Urinary bladder (tissue), 3 donors: ENCODE measurements at regions not wholly inside any gene's neighbourhood (a gene's known extent, or its start where the extent isn't known, plus 50 kb on each side); places are given as distances from the start of the nearest gene placed in this dataset.
A peak's percentile ranks its signal among the peaks of the same experiment; 100 is the strongest.

ENCODE experiments used
- DNase-seq: peaks from one replicate; pipeline ENCODE4 v3.0.0-alpha.2; 2015; ENCODE audit errors: extremely low spot score
- H3K27ac ChIP-seq: one replicate; pipeline ENCODE4 v1.5.1; 2013; ENCODE audit warnings: low read depth, mild to moderate bottlenecking, moderate library complexity
- H3K36me3 ChIP-seq: one replicate; pipeline ENCODE4 v1.6.1; 2013; ENCODE audit warnings: mild to moderate bottlenecking, moderate library complexity; ENCODE audit not compliant: insufficient read depth
- H3K4me1 ChIP-seq: one replicate; pipeline ENCODE4 v1.6.1; 2013; ENCODE audit warnings: mild to moderate bottlenecking, moderate library complexity; ENCODE audit not compliant: insufficient read depth
- H3K4me3 ChIP-seq: one replicate; pipeline ENCODE4 v1.5.1; 2013; ENCODE audit warnings: low read depth, low read length
- WGBS: extraction: QIAGEN DNeasy Blood & Tissue Kit; methylation state at CpG from one replicate; pipeline ENCODE4 v1.1.7; 2013; 5-methylcytosine and 5-hydroxymethylcytosine counted together
- donor health status: healthy with polysubstance abuse.
- donor health status: healthy.

DNA sequence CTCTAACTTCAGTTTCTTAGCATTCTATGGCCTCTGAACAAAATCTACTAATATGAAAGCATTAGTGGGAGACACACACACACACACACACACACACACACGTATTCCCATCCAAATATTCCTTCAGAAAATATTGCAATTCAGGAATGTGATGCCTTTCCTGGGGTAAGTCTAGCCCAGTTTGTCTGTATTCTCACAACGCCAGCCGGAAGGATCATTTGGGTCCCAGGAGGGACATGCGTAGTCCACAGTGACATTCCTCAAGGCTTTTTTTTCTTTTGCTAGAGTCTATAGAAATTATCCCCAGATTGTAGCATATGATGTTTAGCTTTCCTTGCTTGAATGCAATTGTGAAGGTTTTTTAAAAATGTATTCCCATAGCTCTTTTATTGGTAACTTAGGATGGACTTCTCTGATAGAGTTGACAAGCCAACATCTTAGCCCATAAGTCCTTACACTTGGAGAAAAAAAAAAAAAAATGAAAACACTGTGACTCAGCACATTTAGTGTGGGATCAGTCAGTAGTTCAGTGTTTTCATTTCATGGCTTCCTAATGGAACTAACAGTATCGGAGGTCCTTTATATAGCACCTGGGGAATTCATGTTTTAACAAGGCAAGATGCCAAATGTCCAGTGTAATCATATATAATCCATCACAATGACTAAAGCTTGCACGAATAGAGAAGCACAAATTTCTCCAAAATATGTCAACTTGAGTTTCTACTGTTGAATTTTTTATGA lies 316.5 kb downstream of the DIRAS2 start:
- no peaks in the 10 kb centered on the region for H3K36me3 ChIP-seq
- H3K4me1 ChIP-seq, result no peaks in the 10 kb centered on the region
- no peak for DNase-seq
- no peak overlapping the region for H3K27ac ChIP-seq
- 60% methylated on average over 6 of the region's 6 CpGs for WGBS
- H3K4me3 ChIP-seq, result no peak overlapping the region

DNA sequence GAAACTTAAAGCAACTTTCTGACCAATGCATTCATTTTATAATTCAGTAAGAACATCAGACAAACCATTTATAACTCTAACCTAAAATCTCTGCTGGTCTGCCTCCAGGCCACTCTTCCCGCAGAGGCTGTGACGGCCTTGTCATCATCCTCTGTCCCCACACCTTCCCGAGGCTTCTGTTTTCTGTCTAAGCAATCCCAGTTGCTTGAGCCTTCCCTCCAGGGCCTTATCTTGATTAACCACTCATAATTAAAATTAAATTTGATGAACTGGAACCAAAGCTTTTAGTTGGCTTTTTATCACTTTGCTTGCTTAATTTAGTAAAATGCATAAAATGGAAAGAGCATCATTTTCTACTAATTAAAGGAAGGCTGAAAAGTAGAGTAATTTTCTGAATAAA lies 312.4 kb downstream of the DIRAS2 start:
- H3K27ac ChIP-seq, result no peak overlapping the region
- 75% methylated on average over 3 of the region's 3 CpGs for WGBS
- H3K4me3 ChIP-seq, result no peak overlapping the region
- no peaks in the 10 kb centered on the region for H3K4me1 ChIP-seq
- H3K36me3 ChIP-seq, result no peaks in the 10 kb centered on the region
- DNase-seq, result no peak

GRCh38 chr9:90331826-90332575 lies 310.6 kb downstream of the DIRAS2 start:
- DNase-seq, result no peak
- Histone ChIP-seq H3K36me3 (no peaks in the 10 kb centered on the region), H3K4me1 (no peaks in the 10 kb centered on the region), H3K4me3 (no peak overlapping the region), H3K27ac (no peak overlapping the region)
- 53% methylated on average over 8 of the region's 8 CpGs for WGBS

- no peak for DNase-seq
- H3K27ac ChIP-seq, result no peak overlapping the region
- no peaks in the 10 kb centered on the region for H3K4me1 ChIP-seq
- H3K36me3 ChIP-seq, result no peaks in the 10 kb centered on the region
- 35% methylated on average over 2 of the region's 2 CpGs for WGBS
- H3K4me3 ChIP-seq, result no peak overlapping the region
Measured at GRCh38 chr9:90333226-90333625, 309.4 kb downstream of the DIRAS2 start.

- no peak overlapping the region for H3K4me3 ChIP-seq
- no peaks in the 10 kb centered on the region for H3K4me1 ChIP-seq
- no peak overlapping the region for H3K27ac ChIP-seq
- no peaks in the 10 kb centered on the region for H3K36me3 ChIP-seq
- no peak for DNase-seq
Measured at GRCh38 chr9:90340421-90340820, 302.2 kb downstream of the DIRAS2 start.

DNA sequence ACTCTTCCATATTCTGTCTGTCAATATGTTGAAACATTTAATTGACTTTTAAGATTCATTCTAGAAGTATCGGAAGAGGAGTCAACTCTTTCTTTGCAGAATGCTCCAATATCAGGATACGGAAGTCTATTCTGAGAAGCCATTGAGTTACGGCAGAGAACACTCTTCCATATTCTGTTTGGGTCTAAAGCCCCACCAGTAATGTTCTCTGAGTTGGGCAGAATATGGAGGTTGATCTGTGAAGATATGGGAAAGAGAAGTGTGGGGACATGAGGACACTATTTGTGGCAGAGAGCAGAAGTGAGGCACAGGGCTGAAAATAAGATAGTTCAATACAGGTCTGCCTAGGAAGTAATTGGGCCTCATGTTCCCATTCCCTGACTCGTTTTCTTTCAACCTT lies 300.0 kb downstream of the DIRAS2 start:
- H3K4me3 ChIP-seq, result no peak overlapping the region
- no peaks in the 10 kb centered on the region for H3K36me3 ChIP-seq
- H3K27ac ChIP-seq, result no peak overlapping the region
- no peak for DNase-seq
- whole genome bisulfite sequencing, result 89% methylated on average over 4 of the region's 4 CpGs
- H3K4me1 ChIP-seq, result no peaks in the 10 kb centered on the region

GRCh38 chr9:90343366-90343765 lies 299.3 kb downstream of the DIRAS2 start:
- WGBS, result 68% methylated on average over 3 of the region's 3 CpGs
- no peak overlapping the region for H3K4me3 ChIP-seq
- DNase-seq, result no peak

DNA sequence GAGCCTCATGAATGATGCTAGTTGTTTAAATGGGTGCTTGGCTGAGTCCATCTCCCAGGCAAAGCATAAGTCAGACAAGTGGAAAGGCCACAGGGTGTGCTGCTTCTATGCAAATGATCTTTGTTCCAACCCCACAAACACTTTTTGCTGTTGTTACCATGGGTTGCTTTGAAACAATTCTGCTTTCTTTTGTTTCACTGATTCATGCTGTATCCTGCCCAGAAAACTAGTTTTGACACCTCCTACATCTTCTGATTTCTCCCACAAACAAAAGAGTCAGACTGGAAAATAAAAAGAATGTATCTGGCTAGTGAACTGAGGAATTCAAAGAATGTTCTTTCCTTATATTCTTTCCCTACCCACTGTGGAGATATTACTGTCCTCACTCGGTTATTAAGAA lies 298.6 kb downstream of the DIRAS2 start:
- WGBS, result 42% methylated on average over 1 of the region's 1 CpG
- Histone ChIP-seq H3K27ac (no peak overlapping the region), H3K4me1 (no peaks in the 10 kb centered on the region), H3K36me3 (no peaks in the 10 kb centered on the region), H3K4me3 (no peak overlapping the region)
- no peak for DNase-seq

More at GRCh38 chr9:90343366-90343765, 299.3 kb downstream of the DIRAS2 start:
- H3K27ac ChIP-seq, result no peak overlapping the region
- H3K36me3 ChIP-seq, result no peaks in the 10 kb centered on the region
- no peaks in the 10 kb centered on the region for H3K4me1 ChIP-seq

DNA sequence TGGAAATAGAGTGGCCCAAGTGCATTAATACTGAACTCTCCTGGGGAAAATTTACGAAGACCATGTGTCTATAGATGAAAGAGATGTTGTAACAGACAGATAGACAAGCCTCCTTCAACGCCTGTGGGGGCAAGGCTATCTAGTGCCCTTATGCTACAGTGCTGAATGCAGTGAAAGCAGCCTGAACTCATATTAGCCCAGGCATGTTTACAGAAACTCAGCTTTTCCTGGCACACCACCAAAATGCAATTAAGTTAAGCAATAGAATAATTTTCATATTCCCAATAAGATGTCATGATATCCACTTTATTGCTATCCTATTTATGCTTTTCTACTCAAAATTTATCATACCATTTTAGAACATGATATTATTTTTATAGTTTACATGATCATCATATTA lies 277.0 kb downstream of the DIRAS2 start:
- Histone ChIP-seq H3K36me3 (no peaks in the 10 kb centered on the region), H3K4me1 (no peaks in the 10 kb centered on the region), H3K27ac (no peak overlapping the region), H3K4me3 (no peak overlapping the region)
- 37% methylated on average over 2 of the region's 2 CpGs for WGBS
- peak; percentile 4 for DNase-seq

- Histone ChIP-seq H3K27ac (no peak overlapping the region), H3K36me3 (no peaks in the 10 kb centered on the region), H3K4me1 (no peaks in the 10 kb centered on the region), H3K4me3 (no peak overlapping the region)
- DNase-seq, result no peak
Measured at GRCh38 chr9:90368241-90368640, 274.4 kb downstream of the DIRAS2 start.

DNA sequence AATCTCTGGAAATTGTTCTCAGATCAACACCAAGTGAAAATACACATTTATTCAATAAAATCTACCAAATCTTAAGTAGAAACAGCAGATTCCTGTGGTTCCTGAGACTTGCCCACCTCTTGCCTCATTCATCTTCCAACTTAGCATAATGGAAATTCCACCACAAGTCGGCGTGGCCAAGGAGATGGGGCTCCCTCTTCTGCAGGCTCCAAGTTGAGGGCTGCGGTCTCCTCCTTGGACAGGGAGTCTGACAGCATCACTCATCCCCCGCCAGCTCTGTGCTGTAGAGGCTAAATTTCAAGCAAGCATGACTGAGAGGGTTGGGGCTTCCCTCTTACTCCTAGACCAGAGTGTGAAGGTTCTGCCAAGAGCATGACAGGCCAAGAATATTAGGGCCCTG lies 273.7 kb downstream of the DIRAS2 start:
- Histone ChIP-seq H3K36me3 (no peaks in the 10 kb centered on the region), H3K27ac (no peak overlapping the region), H3K4me3 (no peak overlapping the region), H3K4me1 (no peaks in the 10 kb centered on the region)
- WGBS, result 83% methylated on average over 4 of the region's 4 CpGs
- no peak for DNase-seq

DNA sequence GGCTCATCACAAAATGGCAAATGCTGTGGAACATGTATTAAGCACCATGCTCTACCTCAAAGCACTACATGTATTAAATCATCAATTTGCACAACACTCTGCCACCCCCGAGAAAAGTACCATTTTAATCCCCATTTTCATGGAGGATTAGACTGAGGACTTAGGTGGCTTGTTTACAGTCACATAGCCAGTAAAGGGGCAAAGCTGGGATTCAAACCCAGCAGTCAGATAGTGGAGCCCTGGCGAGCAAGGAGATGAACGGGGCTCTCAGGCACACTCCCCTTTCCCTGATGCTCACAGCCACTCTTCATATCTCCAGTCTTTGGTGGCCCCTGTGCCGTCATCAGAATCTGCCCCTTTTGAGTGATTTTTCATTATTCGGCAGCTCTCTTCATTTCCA lies 262.9 kb downstream of the DIRAS2 start:
- H3K27ac ChIP-seq, result no peak overlapping the region
- H3K4me3 ChIP-seq, result no peak overlapping the region
- WGBS, result 41% methylated on average over 5 of the region's 5 CpGs
- no peaks in the 10 kb centered on the region for H3K36me3 ChIP-seq
- DNase-seq, result no peak
- no peaks in the 10 kb centered on the region for H3K4me1 ChIP-seq

GRCh38 chr9:90385146-90385545 lies 257.5 kb downstream of the DIRAS2 start:
- Histone ChIP-seq H3K4me1 (no peaks in the 10 kb centered on the region), H3K4me3 (no peak overlapping the region), H3K27ac (no peak overlapping the region), H3K36me3 (no peaks in the 10 kb centered on the region)
- WGBS, result 46% methylated on average over 6 of the region's 6 CpGs
- DNase-seq, result no peak

DNA sequence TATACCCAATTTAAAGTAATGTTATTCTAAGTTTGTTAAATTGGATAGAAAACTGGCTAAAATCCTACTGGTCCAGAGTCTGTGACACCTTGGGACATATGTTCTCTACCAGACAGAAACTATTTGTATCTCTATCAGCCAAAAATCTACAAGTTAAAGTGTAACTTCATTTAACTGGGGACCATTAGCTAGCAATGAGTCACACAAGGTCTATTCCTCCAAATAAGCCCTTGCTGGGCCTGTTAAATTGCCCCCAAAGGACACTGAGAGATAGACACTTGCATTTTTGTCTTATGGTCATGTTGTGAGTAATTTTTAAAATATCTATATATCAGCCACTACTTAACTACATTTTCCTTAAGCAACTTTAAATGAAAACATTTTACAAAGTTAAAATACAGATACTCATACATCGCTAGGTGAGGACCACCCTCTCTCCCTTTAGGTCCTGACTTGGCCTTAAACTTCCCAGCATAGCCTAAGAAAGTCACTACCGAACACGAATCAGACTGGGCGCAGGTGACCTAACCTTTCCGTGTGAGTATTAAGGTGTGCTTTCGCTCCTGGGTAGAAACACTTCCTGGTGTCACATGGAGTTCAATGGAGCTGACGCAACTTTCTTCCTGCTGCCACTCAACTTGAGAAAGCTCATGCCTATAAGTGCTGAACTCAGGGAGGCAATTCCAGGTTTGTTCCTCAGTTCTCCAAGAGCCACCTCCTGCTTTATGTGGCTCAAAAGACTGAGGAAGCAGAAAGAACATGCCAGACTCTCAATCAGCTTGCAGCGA lies 249.1 kb downstream of the DIRAS2 start:
- WGBS, result 95% methylated on average over 8 of the region's 8 CpGs
- no peaks in the 10 kb centered on the region for H3K36me3 ChIP-seq
- DNase-seq, result no peak
- H3K4me3 ChIP-seq, result no peak overlapping the region
- no peaks in the 10 kb centered on the region for H3K4me1 ChIP-seq
- H3K27ac ChIP-seq, result no peak overlapping the region
